ENCODE measurements at regions not wholly inside any gene's neighbourhood (a gene's known extent, or its start where the extent isn't known, plus 50 kb on each side); places are given as distances from the start of the nearest gene placed in this dataset.

GRCh38 chr4:160537681-160538080 lies 1434.8 kb downstream of the RAPGEF2 start:
- no peak for TF ChIP-seq POLR2A (IDR thresholded peaks at IDR 0.05)
- no peak for TF ChIP-seq POLR2AphosphoS5 (IDR thresholded peaks at IDR 0.05)

All from upper lobe of left lung (tissue), 4 donors.